ENCODE measurements at regions not wholly inside any gene's neighbourhood (a gene's known extent, or its start where the extent isn't known, plus 50 kb on each side); places are given as distances from the start of the nearest gene placed in this dataset.

DNA sequence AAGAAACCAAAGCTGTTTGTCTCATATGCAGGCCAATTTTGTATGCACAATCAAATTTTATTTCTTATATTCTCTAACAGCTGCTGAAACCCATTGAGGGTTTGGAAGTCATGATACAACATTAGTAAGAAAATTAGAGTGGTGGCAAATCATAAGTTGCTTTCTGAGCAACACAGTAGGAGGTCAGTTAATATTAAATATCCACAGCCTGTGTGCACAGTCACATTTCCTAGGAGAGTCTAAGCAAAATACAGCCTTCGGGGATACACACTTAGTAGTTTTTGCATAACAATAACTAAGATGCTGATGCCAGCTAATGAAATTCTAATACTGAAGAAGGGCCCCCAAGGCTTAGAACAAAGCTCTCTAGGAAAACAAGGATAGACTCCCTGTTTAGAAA is 209.6 kb upstream of the E2F7 start:
- no peaks in the 10 kb centered on the region for H3K79me2 ChIP-seq (ENCODE audit: control insufficient read depth, insufficient read depth, low read length)
- DNase-seq (ENCODE audit: low read depth, low spot score) (no peak), ATAC-seq (no peak), FAIRE-seq (no peak)
- H3K9ac ChIP-seq (ENCODE audit: control insufficient read depth, insufficient read depth, low read length), result no peak overlapping the region
- no peaks in the 10 kb centered on the region for H3K36me3 ChIP-seq (ENCODE audit: control insufficient read depth in 2 of 2, insufficient read depth in 2 of 2, low read length in 1 of 2)
- no peaks in the 10 kb centered on the region for H3K9me3 ChIP-seq (replicated peaks; ENCODE audit: control insufficient read depth, insufficient read depth, low read length)
- no peak overlapping the region for H3K4me3 ChIP-seq
- ChIA-PET RAD21 (ENCODE audit: unreplicated experiment) (no interaction called here), CTCF (no interaction called here), SMC1A (ENCODE audit: uncharacterized antibody, unreplicated experiment) (no interaction called here), POLR2A (no interaction called here)
- no peak overlapping the region for H2AFZ ChIP-seq (ENCODE audit: control insufficient read depth, low read depth, low read length)
- TF ChIP-seq, protein P1, sequence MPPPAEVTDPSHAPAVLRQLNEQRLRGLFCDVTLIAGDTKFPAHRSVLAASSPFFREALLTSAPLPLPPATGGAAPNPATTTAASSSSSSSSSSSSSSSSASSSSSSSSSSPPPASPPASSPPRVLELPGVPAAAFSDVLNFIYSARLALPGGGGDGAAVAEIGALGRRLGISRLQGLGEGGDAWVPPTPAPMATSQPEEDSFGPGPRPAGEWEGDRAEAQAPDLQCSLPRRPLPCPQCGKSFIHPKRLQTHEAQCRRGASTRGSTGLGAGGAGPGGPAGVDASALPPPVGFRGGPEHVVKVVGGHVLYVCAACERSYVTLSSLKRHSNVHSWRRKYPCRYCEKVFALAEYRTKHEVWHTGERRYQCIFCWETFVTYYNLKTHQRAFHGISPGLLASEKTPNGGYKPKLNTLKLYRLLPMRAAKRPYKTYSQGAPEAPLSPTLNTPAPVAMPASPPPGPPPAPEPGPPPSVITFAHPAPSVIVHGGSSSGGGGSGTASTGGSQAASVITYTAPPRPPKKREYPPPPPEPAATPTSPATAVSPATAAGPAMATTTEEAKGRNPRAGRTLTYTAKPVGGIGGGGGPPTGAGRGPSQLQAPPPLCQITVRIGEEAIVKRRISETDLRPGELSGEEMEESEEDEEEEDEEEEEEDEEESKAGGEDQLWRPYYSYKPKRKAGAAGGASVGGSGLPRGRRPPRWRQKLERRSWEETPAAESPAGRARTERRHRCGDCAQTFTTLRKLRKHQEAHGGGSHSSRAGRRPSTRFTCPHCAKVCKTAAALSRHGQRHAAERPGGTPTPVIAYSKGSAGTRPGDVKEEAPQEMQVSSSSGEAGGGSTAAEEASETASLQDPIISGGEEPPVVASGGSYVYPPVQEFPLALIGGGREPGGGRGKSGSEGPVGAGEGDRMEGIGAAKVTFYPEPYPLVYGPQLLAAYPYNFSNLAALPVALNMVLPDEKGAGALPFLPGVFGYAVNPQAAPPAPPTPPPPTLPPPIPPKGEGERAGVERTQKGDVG (CRISPR knock-in tag; IDR thresholded peaks at IDR 0.05), result no peak
- TF ChIP-seq, protein P2, sequence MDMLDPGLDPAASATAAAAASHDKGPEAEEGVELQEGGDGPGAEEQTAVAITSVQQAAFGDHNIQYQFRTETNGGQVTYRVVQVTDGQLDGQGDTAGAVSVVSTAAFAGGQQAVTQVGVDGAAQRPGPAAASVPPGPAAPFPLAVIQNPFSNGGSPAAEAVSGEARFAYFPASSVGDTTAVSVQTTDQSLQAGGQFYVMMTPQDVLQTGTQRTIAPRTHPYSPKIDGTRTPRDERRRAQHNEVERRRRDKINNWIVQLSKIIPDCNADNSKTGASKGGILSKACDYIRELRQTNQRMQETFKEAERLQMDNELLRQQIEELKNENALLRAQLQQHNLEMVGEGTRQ (IDR thresholded peaks at IDR 0.05; ENCODE audit: borderline replicate concordance, low read depth, low read length), result no peak
- TF ChIP-seq, protein P3, sequence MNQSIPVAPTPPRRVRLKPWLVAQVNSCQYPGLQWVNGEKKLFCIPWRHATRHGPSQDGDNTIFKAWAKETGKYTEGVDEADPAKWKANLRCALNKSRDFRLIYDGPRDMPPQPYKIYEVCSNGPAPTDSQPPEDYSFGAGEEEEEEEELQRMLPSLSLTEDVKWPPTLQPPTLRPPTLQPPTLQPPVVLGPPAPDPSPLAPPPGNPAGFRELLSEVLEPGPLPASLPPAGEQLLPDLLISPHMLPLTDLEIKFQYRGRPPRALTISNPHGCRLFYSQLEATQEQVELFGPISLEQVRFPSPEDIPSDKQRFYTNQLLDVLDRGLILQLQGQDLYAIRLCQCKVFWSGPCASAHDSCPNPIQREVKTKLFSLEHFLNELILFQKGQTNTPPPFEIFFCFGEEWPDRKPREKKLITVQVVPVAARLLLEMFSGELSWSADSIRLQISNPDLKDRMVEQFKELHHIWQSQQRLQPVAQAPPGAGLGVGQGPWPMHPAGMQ (IDR thresholded peaks at IDR 0.05; ENCODE audit: borderline replicate concordance), result no peak
- TF ChIP-seq SRF (IDR thresholded peaks at IDR 0.05; ENCODE audit: low read depth in 2 of 2, low read length in 2 of 2), result no peak
- TF ChIP-seq, protein P4, sequence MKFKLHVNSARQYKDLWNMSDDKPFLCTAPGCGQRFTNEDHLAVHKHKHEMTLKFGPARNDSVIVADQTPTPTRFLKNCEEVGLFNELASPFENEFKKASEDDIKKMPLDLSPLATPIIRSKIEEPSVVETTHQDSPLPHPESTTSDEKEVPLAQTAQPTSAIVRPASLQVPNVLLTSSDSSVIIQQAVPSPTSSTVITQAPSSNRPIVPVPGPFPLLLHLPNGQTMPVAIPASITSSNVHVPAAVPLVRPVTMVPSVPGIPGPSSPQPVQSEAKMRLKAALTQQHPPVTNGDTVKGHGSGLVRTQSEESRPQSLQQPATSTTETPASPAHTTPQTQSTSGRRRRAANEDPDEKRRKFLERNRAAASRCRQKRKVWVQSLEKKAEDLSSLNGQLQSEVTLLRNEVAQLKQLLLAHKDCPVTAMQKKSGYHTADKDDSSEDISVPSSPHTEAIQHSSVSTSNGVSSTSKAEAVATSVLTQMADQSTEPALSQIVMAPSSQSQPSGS (IDR thresholded peaks at IDR 0.05; ENCODE audit: low read length), result no peak
- BruUV-seq (replicated peaks), result no TSS peak
- no peak overlapping the region for H3K4me2 ChIP-seq (ENCODE audit: control insufficient read depth, insufficient read depth)
- intact Hi-C loops (cut with micrococcal nuclease; ENCODE audit: unreplicated experiment), result no loop called here
- H3K27me3 ChIP-seq (replicated peaks in 1 of 2; ENCODE audit: control insufficient read depth in 2 of 2, insufficient read depth in 2 of 2, low read length in 1 of 2), result no peaks in the 10 kb centered on the region
- H4K20me1 ChIP-seq (ENCODE audit: control insufficient read depth, insufficient read depth), result no peaks in the 10 kb centered on the region
- H3K27ac ChIP-seq (ENCODE audit: control insufficient read depth, insufficient read depth), result no peak overlapping the region
- H3K4me1 ChIP-seq (ENCODE audit: control insufficient read depth, insufficient read depth, low read length), result no peaks in the 10 kb centered on the region
- 0% methylated on average over 1 of the region's 1 CpG for WGBS (ENCODE audit: insufficient coverage, insufficient replicate concordance, low lambda C conversion rate, missing lambda C conversion rate)
- in situ Hi-C loops (cut with MboI), result no loop called here

Measured in GM12878 (cell line).